22Rv1 (cell line): ENCODE measurements at regions not wholly inside any gene's neighbourhood (a gene's known extent, or its start where the extent isn't known, plus 50 kb on each side); places are given as distances from the start of the nearest gene placed in this dataset.

Experiments used
- CTCF ChIP-seq: fragments of 450-650 bp; IDR thresholded peaks from 2 replicates; pipeline ENCODE4 v1.5.1; 2017; ENCODE audit warnings: mild to moderate bottlenecking
- ZFX ChIP-seq: fragments of 450-650 bp; IDR thresholded peaks from 2 replicates; pipeline ENCODE4 v1.6.1; 2017; ENCODE audit warnings: antibody characterized with exemption, borderline replicate concordance

- TF ChIP-seq CTCF: no peak
- TF ChIP-seq ZFX: no peak
These were observed 608.4 kb upstream of the FOXG1 start for GRCh38 chr14:28157887-28158791.
